ENCODE measurements at regions not wholly inside any gene's neighbourhood (a gene's known extent, or its start where the extent isn't known, plus 50 kb on each side); places are given as distances from the start of the nearest gene placed in this dataset.
"Not testable (repeated sequence)": the region's sequence is repeated elsewhere in the genome, so short reads cannot be mapped to it uniquely, and the experiment has no call there.

- no peak for DNase-seq
Observed at GRCh38 chr18:70536370-70537062, 247.7 kb downstream of the SOCS6 start.

GRCh38 chr18:70535041-70535440 is 246.2 kb downstream of the SOCS6 start:
- DNase-seq, result no peak

GRCh38 chr18:70525322-70525721 is 236.5 kb downstream of the SOCS6 start:
- not testable (repeated sequence) for DNase-seq

DNA sequence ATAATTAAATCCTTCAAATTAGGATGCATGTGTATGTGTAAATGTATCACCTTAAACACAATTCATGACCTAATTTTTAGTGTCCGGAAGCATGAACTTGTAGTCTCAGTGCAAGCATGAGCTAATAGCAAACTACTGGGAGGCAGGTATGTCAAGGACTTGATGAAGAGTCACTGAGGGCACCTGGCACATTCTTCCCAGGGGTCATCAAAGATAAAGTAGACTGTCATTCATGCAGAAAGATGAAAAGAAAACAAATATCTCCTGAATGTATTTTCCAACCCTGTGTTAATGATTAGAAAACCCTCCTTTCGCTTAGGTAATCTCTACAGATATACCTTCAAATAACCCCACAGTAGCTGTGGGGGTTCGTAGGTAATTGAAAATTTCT is 234.9 kb downstream of the SOCS6 start:
- no peak for DNase-seq

DNA sequence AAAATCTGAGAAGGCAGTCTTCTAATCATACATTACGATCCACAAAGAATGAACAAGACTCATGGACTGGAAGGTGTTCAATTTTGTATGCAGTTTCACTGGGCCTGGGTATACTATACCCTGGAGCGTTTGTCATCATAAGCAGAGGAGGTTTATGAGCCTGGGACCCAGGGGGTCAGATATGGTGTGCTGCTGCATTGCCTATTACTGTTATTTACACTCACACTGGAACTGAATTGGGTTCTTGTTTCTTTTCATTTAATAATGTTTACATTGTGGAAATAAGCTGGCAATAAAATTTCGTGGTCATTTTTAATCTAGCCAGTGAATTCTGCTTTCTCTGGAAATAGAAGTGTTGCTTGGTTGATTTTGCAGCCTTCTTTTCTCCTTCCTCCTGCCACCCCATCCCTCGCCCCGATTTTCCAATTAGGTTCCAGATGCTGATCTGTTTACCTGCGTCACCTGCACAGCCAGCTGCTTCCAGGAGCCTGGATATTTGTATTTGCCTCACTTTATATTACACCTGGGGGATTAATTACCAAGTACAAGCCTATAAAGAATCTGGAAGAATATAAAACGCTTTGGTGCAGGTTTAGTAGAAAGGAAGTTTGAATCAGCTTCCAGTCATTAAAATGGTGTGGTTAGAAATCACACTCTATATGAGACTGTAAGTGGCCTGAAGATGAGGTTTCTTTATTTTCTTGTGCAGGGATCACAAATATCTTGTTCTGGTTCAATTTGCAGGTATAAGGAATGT is 234.4 kb downstream of the SOCS6 start:
- DNase-seq, result no peak

GRCh38 chr18:70522183-70522680 is 233.4 kb downstream of the SOCS6 start:
- DNase-seq, result no peak

- DNase-seq, result no peak
Observed at GRCh38 chr18:70520867-70521266, 232.0 kb downstream of the SOCS6 start.

- DNase-seq, result no peak
Observed at GRCh38 chr18:70513502-70514171, 224.8 kb downstream of the SOCS6 start.

DNA sequence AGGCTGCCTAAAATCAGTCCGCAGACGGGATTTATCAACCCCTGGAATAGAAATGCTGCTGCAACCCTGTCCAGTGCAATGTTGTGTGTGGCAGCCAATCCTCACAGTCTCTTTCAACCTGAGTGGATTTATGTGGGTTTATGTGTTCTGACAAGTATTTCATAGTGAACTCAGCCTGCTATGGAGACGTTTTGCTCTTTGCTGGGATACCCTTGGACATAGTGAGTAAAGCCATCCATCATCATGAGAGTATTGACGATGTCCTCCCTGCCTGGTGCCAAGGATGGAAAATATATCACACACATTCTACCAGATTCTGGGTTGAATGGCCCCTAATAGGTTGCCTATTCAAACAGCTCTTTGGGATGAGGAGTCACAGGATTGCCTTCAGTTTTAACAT is 219.1 kb downstream of the SOCS6 start:
- no peak for DNase-seq

DNA sequence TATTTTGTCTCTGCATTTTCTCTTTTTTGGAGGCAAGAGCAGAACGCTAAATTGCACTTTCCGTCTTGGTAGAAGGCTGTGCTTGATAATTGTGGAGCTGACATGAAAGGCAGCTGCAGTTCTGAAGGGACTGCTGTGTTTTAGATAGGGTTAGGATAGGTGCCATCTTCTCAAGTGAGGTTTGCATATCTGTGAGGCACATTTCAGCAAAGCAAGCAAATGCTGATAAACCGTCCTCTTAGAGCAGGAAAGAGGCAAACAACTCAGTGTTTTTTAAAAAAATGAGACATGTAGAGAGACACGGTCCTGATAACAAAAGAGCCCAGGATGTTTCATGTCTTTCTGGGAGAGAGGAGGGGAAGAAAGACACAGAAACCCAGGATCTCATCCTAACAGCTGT is 217.7 kb downstream of the SOCS6 start:
- DNase-seq, result no peak

GRCh38 chr18:70503060-70503459 is 214.2 kb downstream of the SOCS6 start:
- DNase-seq, result no peak

- DNase-seq, result no peak
Observed at GRCh38 chr18:70501358-70501757, 212.5 kb downstream of the SOCS6 start.

DNA sequence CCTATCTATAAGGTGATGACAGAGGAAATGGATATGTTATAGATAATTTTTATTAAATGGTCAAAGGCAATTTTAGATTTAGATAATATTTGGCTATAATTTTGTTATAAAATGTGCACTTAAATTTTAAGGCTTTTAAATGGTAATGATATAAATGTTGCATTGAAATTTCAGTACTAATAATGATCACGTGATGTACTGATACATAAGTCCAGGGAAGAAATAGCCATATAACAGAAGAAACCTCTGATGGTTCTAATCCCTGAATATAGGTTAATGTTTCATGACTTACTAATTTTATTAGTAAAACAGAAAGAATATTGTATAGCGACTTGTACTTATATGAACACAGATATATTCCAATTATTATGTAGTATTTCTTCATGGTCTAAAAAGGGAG is 211.9 kb downstream of the SOCS6 start:
- DNase-seq, result no peak

DNA sequence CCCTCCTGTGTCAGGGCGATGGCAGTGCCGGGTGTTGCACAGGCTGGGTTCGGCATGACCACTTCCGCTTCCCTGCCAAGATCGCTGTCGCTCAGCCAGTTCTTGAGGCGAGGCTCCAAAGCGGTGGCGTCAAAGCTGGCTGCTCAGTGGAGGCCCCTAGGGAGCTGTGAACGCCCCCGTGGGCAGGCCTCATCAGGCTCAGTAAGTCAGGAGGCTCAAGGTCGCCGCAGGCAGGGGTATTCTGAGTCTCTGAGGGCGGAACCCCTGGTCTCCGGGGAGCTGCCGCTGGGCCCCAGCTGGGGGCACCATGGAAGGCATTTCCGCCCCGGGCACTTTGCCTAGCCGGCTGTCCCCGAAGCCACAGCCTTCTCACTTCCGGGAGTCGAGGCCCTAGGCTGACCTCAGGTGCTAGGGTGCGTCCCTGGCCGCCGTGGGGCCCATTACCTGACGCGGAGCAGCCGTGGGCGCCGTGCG is 210.4 kb downstream of the SOCS6 start:
- no peak for DNase-seq

DNA sequence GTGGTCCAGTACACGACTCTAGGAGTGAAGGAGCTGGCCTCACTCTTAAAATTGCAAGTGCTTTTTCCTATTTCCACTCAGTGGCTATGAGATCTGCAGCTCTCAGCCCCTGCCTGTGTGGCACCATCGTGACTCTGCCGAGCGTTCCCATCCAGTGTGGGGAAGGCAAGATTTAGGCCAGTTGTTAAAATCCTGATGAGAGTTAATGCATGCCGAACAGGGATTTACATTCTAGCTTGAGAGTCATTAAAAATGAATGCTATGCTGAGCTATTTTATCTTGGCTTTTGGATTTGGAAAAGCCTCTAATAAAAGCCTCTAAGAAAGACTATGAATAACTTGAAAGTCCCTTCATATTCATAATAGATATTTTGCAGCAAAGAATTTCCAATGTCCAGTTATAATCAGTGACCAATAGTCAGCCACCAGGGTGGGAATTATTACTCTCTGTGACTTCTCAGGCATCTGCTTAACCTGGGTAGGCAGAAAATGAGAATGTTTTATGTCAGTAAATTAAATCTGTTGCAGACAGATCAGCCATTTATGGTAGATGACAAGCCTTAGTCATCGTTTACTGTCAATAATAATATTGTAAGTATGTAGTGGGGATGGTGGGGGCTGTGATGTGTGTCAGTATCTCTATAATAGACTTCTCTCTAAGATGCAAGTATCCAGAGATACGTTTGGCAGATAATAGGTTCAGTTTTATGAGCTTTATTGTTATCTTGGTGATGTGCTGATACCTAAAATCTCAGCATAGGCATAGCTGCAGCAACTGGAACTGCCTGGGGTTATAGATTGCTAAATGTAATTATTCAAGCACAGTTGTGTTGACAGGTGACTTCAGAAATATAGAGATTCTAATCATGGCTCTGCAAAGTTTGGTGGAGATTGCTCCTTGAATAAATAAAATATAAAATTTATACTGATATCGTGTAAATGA is 207.8 kb downstream of the SOCS6 start:
- no peak for DNase-seq

- no peak for DNase-seq
Observed at GRCh38 chr18:70494524-70494923, 205.7 kb downstream of the SOCS6 start.

DNA sequence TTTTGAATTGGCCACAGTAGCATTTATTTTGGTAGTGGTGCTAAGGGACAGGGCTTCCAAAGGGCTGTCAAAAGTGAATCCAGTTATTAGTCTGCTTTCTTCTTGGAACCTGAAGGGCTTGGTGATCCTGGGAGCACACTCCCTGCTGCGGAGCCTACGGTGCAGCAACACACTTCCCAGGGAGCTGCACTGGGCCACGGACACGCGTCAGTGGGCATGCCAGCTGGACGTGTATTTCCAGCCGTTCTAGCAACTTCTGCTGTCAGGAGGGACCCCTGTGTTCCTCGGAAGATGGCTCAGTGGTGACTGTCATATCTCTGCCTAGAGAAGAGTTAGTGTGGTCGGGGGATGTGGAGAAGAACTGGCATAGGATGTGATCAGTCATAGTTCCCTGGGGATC is 204.6 kb downstream of the SOCS6 start:
- no peak for DNase-seq

GRCh38 chr18:70491734-70492348 is 203.0 kb downstream of the SOCS6 start:
- peak; percentile 57 to 61 for DNase-seq

- DNase-seq, result peak; percentile 21 to 25
Observed at GRCh38 chr18:70489986-70490933, 201.4 kb downstream of the SOCS6 start.

DNA sequence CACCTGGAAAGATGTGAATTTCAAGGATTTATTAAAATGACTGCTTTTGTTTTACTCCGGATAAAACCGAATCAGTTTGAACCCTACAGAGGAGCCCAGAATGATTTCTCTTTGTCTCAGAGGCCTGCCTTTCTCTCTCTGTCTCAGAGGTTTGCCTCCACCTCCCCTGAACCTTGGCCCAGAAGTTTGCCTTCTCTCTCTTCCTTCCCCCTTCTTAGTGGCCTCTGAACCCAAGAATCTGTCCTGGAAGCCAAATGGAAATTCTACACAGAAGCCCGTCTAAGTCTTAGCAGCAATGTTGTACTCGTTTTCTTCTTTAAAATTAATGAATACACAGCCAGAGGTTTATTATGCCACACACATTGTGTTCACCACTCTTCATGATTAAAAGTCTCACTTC is 200.7 kb downstream of the SOCS6 start:
- DNase-seq, result no peak

DNA sequence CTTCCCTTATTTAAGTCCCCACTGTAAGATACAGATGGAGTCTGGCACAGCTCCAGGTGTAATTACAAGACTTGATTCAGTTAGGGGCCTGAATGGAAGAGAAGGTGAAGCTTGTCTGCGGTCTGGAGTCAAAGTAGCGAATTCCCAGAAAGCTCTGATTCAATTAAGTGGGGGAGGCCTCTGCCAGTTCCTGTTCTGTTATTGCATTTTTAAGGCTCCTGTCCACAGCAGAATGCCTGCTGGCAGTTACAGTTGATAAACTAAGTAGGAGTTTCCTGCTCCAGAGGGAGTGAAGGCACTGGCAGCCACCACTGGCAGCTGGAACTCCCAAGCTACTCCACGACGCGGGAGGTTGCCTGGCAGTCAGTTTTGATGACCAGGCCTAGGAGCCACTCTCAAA is 181.1 kb downstream of the SOCS6 start:
- DNase-seq, result no peak
